CD1c-positive myeloid dendritic cell (primary cell): ENCODE measurements at regions not wholly inside any gene's neighbourhood (a gene's known extent, or its start where the extent isn't known, plus 50 kb on each side); places are given as distances from the start of the nearest gene placed in this dataset.
A peak's percentile ranks its signal among the peaks of the same experiment; 100 is the strongest.
"Not testable (repeated sequence)": the region's sequence is repeated elsewhere in the genome, so short reads cannot be mapped to it uniquely, and the experiment has no call there.

Source experiments
- DNase-seq: peaks from one replicate; pipeline ENCODE4 v3.0.0-alpha.2; 2016; ENCODE audit errors: extremely low spot score

DNA sequence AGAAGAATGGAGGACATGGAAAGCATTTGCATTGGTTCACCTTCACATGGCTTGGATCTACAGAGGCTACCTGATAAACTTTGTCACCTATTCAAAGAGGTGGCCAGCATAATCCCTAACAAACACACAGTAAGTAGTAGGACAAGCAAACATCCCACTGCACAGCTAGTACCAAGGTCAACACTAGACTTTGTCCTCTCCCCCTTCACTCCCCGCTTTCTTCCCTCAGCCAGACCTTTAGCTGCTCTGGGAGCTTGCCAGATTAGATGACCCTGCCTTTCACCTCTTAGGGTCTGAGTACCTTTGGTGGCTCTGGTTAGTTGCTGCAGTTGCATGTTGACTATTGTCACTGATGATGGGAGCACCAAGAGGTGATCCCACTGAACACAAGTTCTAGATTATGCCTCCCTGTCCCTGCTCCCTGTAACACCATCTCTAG, 211.3 kb downstream of the CCDC74A start:
- not testable (repeated sequence) for DNase-seq

DNA sequence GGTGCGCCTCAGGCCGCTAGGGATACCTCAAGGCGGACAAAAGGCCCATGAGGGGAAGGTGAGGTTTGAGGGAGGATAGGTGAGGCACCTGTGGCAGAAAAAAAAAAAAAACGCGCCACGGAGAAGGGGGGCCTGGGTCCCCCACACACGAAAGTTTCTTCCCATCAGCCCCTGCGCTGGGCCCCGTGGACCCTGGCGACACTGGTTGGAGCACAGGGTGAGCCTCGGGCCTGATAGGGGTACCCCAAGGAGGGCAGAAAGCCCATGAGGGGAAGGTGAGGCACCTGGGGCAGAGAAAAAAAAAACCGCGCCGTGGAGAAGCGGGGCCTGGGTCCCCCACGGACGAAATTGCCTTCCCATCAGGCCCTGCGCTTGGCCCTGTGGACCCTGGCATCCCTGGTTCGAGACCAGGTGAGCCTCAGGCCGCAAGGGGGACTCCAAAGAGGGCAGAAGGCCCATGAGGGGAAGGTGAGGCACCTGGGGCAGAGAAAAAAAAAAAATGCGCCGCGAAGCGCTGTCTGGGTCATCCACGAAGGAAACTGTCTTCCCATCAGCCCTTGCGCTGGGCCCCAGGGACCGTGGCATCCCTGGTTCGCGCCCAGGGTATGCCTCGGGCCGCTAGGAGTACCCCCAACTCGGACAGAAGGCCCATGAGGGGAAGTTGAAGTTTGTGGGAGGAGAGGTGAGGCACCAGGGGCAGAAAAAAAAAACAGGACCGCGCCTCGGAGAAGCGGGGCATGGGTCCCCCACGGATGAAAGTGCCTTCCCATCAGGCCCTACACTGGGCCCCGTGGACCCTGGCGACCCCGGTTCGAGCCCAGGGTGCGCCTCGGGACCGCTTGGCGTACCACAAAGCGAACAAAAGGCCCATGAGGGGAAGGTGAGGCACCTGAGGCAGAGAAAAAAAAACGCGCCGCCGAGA, 226.2 kb downstream of the CCDC74A start:
- DNase-seq: no peak

DNA sequence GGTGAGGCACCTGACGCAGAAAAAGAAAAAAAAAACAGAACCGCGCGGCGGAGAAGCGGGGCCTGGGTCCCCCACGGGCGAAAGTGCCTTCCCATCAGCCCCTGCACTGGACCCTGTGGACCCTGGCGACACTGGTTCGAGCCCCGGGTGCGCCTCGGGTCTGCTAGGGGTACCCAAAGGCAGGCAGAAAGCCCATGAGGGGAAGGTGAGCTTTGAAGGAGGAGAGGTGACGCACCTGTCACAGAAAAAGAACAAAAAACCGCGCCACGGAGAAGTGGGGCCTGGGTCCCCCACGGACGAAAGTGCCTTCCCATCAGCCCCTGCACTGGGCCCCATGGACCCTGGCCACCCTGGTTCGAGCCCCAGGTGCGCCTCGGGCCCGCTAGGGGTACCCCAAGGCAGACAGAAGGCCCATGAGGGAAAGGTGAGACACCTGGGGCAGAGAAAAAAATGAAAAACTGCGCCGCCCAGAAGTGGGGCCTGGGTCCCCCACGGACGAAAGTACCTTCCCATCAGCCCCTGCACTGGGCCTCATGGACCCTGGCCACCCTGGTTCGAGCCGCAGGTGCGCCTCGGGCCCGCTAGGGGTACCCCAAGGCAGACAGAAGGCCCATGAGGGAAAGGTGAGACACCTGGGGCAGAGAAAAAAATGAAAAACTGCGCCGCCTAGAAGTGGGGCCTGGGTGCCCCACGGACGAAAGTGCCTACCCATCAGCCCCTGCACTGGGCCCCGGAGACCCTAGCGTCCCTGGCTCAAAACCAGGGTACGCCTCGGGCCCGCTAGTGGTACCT, 227.4 kb downstream of the CCDC74A start:
- no peak for DNase-seq

DNA sequence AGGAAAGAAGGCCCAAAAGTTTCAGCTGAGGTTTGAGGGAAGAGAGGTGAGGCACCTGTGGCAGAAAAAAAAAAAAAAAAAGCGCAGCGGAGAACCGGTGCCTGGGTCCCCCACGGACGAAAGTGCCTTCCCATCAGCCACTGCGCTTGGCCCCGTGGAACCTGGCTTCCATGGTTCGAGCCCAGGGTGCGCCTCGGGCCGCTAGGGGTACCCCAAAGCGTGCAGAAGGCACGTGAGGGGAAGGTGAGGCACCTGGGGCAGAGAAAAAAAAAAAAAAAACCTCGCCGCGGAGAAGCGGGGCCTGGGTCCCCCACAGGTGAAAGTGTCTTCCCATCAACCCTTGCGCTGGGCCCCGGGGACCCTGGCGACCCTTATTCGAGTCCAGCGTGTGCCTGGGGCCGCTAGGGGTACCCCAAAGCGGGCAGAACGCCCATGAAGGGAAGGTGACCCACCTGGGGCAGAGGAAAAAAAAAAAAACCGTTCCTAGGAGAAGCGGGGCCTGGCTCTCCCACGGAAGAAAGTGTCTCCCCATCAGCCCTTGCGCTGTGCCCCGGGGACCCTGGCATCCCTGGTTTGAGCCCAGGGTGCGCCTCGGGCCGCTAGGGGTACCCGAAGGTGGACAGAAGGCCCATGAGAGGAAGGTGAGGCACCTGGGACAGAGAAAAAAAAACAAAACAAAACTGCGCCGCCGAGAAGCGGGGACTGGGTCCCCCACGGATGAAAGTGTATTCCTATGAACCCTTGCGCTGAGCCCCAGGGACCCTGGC, 228.6 kb downstream of the CCDC74A start:
- DNase-seq: no peak

DNA sequence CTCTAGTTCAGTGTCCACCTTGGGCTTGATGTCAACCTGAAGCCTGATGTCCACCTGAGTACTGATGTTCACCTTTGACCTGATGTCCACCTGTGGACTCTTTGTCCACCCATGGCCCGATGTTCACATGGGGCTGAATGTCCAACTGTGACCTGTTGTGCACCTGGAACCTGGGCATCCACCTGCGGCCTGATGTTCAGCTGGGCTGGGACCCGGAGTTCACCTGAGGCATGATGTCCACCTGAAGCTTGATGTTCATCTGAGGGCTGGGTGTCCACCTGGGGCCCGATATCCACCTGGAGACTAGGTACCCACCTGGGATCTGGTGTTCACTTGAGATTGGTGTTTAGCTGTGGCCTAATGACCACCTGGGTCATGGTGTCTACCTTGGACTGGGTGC, 231.3 kb downstream of the CCDC74A start:
- not testable (repeated sequence) for DNase-seq

DNA sequence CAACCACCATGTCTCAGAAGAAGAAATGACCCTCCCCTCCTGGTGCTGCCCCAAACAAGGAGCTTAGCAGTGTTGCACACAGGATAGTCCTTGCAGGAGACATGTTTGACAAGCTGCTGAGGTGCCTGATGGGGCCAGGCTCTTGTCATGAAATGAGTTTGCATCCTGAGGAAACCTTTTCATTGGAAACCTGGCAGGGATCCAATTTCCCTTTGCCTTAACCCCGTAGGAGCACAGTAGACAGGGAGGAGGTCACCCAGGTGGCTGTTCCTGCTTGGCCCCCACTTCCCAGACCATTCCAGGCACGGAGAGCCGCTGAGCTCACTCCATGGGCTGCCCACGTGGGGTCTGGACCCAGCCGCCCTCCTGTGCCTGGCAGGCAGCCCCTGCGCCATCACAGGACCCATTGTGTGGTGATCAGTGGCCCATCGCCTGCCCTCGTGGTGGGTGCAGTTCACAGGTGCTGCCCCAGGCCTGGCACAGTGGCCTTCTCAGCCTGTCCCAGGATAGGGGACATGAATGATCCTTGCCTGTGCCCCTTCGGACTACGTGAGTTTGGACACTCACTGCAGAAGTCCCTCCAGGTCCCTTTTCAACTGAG, 247.4 kb downstream of the CCDC74A start:
- not testable (repeated sequence) for DNase-seq

DNA sequence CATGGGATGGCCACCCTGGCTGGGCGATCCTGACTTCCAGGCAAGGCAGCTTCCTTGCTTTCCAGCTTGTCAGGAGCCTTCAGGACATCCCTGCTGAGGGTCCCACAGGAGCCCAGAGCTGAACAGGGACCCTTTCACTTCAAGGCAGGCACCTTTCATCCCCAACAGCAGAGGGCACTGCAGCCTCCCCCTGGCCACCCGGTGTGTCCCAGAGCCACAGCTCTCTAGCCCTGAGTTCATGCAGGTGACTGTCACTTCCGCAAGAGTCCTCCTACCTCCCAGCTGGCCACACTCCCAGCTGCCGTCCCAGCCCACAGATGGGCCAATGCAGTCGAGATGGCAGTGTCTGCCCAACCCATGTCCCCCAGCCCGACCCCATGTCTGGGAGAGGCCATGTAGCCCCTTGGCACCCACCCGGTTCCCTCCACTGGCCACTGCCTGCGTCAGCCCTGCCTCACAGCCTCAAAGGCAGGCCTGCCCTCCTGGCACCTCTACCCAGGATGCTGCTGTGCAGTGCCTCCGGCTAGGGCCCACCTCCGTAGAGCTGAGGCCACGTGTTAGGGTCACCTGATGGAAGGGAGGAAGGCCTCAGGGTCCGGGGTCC, 248.3 kb downstream of the CCDC74A start:
- not testable (repeated sequence) for DNase-seq

DNA sequence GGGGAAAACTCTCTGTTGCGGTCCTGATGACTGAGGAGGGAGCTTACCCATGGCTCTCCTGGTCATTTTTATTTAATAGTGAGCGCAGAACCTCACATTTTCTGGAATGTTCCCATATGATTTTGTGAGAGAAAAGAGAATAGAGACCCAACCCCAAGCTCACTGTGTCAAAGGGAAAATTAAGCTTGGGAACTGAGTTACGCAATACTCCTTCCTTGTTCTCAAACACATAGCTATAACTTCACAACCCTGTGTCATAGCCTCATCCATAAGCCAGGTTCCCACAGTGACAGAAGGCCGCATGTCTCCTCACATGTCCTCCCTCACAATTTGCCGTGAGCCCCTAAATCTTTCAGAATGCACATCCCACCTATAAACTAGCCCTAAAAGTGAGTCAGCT, 252.8 kb downstream of the CCDC74A start:
- DNase-seq: not testable (repeated sequence)

DNA sequence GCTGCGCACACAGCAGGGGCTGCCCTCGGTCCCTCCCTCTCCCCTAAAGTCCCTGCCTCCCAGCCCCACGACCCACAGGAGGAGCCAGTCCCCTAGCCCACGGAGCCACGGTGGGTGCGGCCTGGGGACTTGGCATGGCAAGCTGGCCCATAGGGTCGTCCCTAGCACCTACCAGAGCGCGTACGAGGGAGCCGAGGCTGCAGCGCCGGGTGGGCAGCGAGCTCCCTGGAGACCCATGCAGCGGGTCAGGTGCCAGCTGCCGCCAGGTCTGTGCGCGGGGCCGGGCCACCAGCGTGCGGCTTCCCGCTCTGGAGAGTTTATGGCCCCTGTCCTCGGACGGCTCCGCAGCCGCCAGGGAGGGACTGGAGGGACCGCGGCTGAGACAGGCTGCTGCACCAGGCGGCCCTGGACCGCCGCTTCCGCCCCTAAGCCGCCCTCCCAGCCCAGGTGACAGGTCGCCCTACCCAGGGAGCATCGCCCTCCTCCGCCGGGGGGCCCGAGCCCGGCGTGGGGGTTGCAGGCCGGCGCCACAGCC, 273.6 kb downstream of the CCDC74A start:
- DNase-seq: no peak

DNA sequence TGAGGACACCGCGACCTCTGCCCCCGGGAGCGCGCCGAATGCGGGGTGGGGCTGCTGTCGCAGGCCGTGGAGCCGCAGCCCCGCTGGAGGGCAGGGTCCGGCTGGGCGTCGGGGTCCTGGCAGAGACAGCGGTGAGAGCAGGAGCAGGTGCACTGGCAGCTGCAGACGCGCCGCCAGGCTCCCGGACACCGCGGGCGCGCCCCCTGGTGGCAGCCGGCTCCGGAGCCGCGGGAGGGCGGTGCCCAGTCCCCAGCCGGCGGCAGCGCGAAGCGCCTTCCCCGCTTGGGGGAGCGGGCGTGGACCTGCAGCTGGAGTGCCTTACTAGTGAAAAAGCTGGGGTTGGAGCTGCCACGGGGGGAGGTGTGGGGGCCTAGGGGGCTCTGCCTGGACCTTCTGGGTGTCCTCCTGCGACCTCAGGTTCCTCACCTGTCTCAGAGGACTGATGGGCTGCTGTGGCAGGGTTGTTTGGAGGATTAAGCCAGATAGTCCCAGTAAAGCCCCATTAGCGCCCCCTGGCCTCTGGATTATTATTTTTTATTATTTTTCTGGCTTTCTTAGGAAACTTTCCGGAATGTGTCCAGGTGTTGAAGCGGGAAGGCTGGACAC, 274.2 kb downstream of the CCDC74A start:
- peak; percentile 73 for DNase-seq

DNA sequence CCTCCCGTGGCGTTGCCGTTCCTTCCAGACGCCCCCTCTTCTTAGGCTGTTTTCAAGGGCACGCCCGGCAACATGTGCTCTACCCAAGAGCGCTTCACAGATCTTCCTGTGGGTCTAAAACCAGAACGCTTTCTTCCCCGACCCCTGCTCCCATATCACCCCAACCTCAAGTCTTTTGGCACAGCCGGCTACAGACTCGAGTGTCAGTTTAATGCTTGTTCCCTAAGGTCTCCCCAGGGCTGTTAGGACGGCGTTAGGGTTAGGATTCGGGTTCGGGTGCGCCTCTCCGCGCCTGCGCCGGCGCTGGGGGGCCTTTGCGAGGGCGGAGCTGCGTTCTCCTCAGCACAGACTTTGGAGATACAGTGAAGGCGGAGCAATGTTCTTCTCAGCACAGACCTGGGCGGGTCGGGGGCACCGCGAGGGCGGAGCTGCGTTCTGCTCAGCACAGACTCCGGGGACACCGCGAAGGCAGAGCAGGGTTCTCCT, 274.7 kb downstream of the CCDC74A start:
- peak; percentile 4 for DNase-seq

DNA sequence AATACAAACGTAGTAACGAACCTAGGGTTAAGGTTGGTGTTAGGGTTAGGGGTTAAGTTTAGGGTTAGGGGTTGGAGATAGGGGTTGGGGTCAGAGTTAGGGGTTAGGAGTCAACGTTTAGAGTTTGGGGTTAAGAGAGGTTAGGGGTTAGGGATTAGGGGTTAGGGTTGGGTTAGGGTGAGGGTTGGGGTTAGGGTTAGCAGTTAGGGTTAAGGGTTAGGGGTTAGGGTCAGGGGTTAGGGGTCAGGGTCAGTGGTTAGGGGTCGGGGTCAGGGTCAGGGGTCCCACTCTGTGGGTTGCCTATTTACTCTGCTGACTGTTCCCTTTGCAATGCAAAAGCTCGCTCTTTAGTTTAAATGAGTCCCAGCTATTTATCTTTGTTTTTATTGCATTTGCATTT, 275.5 kb downstream of the CCDC74A start:
- DNase-seq: not testable (repeated sequence)

DNA sequence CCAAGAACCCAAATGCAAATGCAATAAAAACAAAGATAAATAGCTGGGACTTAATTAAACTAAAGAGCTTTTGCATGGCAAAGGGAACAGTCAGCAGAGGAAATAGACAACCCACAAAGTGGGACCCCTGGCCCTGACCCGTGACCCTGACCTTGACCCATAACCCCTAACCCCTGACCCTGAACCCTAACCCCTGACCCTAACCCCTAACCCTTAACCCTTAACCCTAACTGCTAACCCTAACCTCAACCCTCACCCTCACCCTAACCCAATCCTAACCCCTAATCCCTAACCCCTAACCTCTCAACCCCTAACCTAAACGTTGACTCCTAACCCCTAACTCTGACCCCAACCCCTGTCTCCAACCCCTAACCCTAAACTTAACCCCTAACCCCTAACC, 284.9 kb downstream of the CCDC74A start:
- DNase-seq: not testable (repeated sequence)

DNA sequence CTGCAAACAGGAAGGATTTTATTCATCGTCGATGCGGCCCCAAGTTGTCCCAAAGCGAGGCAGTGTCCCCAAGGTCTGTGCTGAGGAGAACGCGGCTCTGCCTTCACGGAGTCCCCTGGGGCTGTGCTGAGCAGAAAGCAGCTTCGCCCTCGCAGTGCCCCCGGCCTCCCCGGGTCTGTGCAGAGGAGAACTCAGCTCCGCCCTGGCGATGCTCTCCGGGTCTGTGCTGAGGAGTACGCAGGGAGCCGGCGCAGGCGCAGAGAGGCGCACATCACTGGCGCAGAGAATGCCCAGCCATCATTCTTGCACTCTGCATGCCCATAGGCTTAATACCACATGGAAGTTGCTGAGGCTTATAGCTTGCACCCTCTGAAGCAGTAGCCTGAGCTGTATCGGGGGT, 285.7 kb downstream of the CCDC74A start:
- not testable (repeated sequence) for DNase-seq

DNA sequence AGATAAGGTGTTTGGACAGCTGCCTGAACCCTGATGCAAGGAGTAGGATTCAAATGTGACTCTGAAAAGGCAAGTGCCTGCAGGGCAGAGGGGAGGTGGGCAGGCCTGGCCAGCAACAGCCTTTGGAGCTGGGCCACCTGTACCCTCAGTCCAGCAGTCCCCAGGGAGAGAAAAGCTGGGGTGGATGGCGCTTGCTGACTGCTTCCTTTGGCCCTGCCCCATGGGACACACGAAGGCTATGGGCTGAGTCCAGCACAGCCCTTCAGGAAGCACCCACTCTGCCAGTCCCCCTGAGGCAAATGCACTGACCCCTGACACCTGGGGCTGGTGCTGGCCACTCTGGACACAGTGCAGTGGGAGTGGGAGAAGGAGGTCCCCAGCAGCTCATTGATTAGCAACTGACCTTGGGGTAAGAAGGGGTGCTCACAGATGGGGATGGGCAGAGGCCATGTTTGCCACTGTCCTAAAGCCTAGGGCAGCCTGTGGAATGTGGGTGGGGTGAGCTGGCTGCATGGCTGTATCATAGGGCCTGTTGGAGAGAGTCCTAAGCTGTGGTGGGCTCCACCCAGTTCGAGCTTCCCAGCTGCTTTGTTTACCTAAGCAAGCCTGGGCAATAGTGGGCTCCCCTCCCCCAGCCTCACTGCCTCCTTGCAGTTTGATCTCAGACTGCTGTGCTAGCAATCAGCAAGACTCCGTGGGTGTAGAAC, 290.7 kb downstream of the CCDC74A start:
- not testable (repeated sequence) for DNase-seq

DNA sequence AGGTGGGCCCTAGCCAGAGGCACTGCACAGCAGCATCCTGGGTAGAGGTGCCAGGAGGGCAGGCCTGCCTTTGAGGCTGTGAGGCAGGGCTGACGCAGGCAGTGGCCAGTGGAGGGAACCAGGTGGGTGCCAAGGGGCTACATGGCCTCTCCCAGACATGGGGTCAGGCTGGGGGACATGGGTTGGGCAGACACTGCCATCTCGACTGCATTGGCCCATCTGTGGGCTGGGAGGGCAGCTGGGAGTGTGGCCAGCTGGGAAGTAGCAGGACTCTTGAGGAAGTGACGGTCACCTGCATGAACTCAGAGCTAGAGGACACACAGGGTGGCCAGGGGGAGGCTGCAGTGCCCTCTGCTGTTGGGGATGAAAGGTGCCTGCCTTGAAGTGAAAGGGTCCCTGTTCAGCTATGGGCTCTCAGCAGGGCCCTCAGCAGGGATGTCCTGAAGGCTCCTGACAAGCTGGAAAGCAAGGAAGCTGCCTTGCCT, 294.6 kb downstream of the CCDC74A start:
- not testable (repeated sequence) for DNase-seq

DNA sequence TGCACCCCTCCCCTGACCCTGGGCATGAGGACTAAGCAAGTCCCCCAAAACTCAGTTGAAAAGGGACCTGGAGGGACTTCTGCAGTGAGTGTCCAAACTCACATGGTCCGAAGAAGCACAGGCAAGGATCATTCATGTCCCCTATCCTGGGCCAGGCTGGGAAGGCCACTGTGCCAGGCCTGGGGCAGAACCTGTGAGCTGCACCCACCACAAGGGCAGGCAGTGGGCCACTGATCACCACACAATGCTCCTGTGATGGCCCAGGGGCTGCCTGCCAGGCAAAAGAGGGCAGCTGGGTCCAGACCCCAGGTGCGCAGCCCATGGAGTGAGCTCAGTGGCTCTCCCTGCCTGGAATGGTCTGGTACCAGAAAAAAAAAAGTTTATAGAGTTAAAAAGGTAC, 295.4 kb downstream of the CCDC74A start:
- not testable (repeated sequence) for DNase-seq

DNA sequence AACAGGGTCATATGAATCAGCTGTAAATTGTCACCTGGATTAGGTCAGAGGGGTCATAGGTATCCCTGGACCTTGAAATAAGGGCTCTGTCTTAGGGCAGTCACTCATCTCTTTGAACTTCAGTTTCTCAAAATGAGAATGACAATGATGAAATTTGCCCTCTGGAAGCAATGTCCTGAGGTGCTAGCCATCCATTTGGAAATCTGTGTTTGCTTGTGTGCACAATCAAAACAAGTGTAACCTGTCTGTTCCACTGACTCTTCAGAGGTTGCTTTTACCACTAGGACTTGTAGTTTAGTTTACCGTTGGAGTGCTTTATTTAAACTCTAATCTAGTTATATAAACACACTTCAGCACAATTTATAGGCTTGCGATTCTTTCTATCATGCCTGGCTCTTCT, 297.3 kb downstream of the CCDC74A start:
- DNase-seq: not testable (repeated sequence)

DNA sequence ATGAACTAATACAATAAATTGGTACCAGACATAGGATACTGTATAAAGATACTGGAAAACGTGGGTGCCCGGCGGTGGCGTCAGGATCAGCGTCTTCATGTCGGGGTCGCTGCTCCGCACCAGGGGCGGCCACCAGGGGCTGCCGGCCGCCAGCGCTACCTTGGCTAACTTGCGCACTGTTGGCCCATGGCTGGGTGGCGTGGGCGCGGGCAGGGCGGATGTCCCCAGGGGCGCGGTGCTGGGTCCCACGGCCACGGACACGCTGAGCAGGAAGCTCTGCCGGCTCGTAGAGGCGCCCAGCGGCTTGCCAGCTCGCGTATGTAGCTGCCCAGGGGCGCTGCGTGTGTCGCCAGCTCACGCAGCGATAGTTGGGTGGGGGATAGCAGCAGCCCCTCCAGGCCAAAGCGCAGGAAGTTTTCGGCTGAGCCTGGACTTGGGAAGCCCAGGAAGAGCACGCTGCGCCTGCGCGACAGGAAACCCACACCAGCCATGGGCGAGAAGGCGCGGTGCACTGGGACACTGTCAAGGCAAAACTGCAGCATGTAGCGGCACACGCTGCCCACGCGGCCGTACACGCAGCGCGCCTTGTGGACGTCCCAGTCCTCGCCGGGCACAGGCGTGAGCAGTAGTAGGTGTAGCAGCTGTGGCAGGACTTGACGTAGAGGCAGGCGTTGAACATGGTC, 299.9 kb downstream of the CCDC74A start:
- no peak for DNase-seq
